Suppressor macrophage treated with lipopolysaccharide for 1 hour (primary cell): ENCODE measurements at regions not wholly inside any gene's neighbourhood (a gene's known extent, or its start where the extent isn't known, plus 50 kb on each side); places are given as distances from the start of the nearest gene placed in this dataset.
"Not testable (repeated sequence)": the region's sequence is repeated elsewhere in the genome, so short reads cannot be mapped to it uniquely, and the experiment has no call there.

Experiments
- DNase-seq, 3 donors: peaks; one replicate each; pipeline ENCODE4 v3.0.0-alpha.2; 2020 to 2022

GRCh38 chr6:105692613-105693215 is 289.8 kb upstream of the PREP start:
- DNase-seq = peak; percentile 59 to 93 (median 86)

- DNase-seq = peak in 1 of 3 donors; percentile 9
Measured at GRCh38 chr6:105691971-105692370, 289.1 kb upstream of the PREP start.

- DNase-seq = peak; percentile 89 to 95 (median 93)
Measured at GRCh38 chr6:105691081-105691480, 288.2 kb upstream of the PREP start.

GRCh38 chr6:105688573-105688972 is 285.7 kb upstream of the PREP start:
- DNase-seq = no peak

GRCh38 chr6:105686793-105687192 is 283.9 kb upstream of the PREP start:
- DNase-seq = not testable (repeated sequence)

GRCh38 chr6:105681061-105681460 is 278.2 kb upstream of the PREP start:
- peak in 1 of 3 donors; percentile 29 for DNase-seq

GRCh38 chr6:105680131-105680530 is 277.2 kb upstream of the PREP start:
- DNase-seq = peak in 1 of 3 donors; percentile 9

- no peak for DNase-seq
Measured at GRCh38 chr6:105678516-105678915, 275.6 kb upstream of the PREP start.

GRCh38 chr6:105677671-105678475 is 275.0 kb upstream of the PREP start:
- no peak for DNase-seq

- no peak for DNase-seq
Measured at GRCh38 chr6:105676857-105677256, 274.0 kb upstream of the PREP start.

GRCh38 chr6:105675715-105676397 is 273.0 kb upstream of the PREP start:
- peak in 1 of 3 donors; percentile 20 for DNase-seq

- peak; percentile 10 to 67 (median 65) for DNase-seq
Measured at GRCh38 chr6:105672856-105673538, 270.1 kb upstream of the PREP start.

GRCh38 chr6:105669232-105669631 is 266.4 kb upstream of the PREP start:
- no peak for DNase-seq

- DNase-seq = no peak
Measured at GRCh38 chr6:105667056-105667455, 264.2 kb upstream of the PREP start.

- DNase-seq = no peak
Measured at GRCh38 chr6:105664931-105665330, 262.0 kb upstream of the PREP start.

GRCh38 chr6:105651969-105652368 is 249.1 kb upstream of the PREP start:
- no peak for DNase-seq

GRCh38 chr6:105650347-105650746 is 247.5 kb upstream of the PREP start:
- DNase-seq = no peak

GRCh38 chr6:105649192-105649591 is 246.3 kb upstream of the PREP start:
- no peak for DNase-seq

GRCh38 chr6:105648276-105648675 is 245.4 kb upstream of the PREP start:
- DNase-seq = no peak

- DNase-seq = peak; percentile 30 to 53 (median 40)
Measured at GRCh38 chr6:105646391-105646867, 243.5 kb upstream of the PREP start.

- no peak for DNase-seq
Measured at GRCh38 chr6:105645958-105646357, 243.1 kb upstream of the PREP start.

- DNase-seq = no peak
Measured at GRCh38 chr6:105645156-105645555, 242.3 kb upstream of the PREP start.

GRCh38 chr6:105644691-105645090 is 241.8 kb upstream of the PREP start:
- no peak for DNase-seq
